ENCODE measurements at regions not wholly inside any gene's neighbourhood (a gene's known extent, or its start where the extent isn't known, plus 50 kb on each side); places are given as distances from the start of the nearest gene placed in this dataset.
"Not testable (repeated sequence)": the region's sequence is repeated elsewhere in the genome, so short reads cannot be mapped to it uniquely, and the experiment has no call there.

- H3K4me3 ChIP-seq (ENCODE audit: low read depth, low read length) = no peak overlapping the region
- DNase-seq (ENCODE audit: low read depth) = no peak
- in situ Hi-C loops (cut with HindIII; ENCODE audit: low sequenced_read_pairs) = no loop called here
- no peak for TF ChIP-seq CTCF (IDR thresholded peaks at IDR 0.05; ENCODE audit: low read depth, low read length, missing control alignments)
These were observed 105.6 kb upstream of the MB21D2 start for GRCh38 chr3:193023218-193023617.

- in situ Hi-C loops (cut with HindIII; ENCODE audit: low sequenced_read_pairs) = loop anchor here (25.0 kb wide), 1 partner anchor 216 kb away; no protein-coding TSS in a partner anchor
- DNase-seq (ENCODE audit: low read depth) = no peak
- no peak overlapping the region for H3K4me3 ChIP-seq (ENCODE audit: low read depth, low read length)
- TF ChIP-seq CTCF (IDR thresholded peaks at IDR 0.05; ENCODE audit: low read depth, low read length, missing control alignments) = no peak
These were observed 110.6 kb upstream of the MB21D2 start for GRCh38 chr3:193028258-193028657.

- no peak overlapping the region for H3K4me3 ChIP-seq (ENCODE audit: low read depth, low read length)
- DNase-seq (ENCODE audit: low read depth) = peak; percentile 3
- in situ Hi-C loops (cut with HindIII; ENCODE audit: low sequenced_read_pairs) = loop anchor here (25.0 kb wide), 1 partner anchor 217 kb away; no protein-coding TSS in a partner anchor
- TF ChIP-seq CTCF (IDR thresholded peaks at IDR 0.05; ENCODE audit: low read depth, low read length, missing control alignments) = no peak
These were observed 112.1 kb upstream of the MB21D2 start for GRCh38 chr3:193029800-193030199.

- in situ Hi-C loops (cut with HindIII; ENCODE audit: low sequenced_read_pairs) = loop anchor here (25.0 kb wide), 1 partner anchor 218 kb away; no protein-coding TSS in a partner anchor
- DNase-seq (ENCODE audit: low read depth) = peak; percentile 3
- TF ChIP-seq CTCF (IDR thresholded peaks at IDR 0.05; ENCODE audit: low read depth, low read length, missing control alignments) = no peak
- no peak overlapping the region for H3K4me3 ChIP-seq (ENCODE audit: low read depth, low read length)
These were observed 112.6 kb upstream of the MB21D2 start for GRCh38 chr3:193030276-193030675.

- no peak for TF ChIP-seq CTCF (IDR thresholded peaks at IDR 0.05; ENCODE audit: low read depth, low read length, missing control alignments)
- DNase-seq (ENCODE audit: low read depth) = no peak
- in situ Hi-C loops (cut with HindIII; ENCODE audit: low sequenced_read_pairs) = loop anchor here (25.0 kb wide), 1 partner anchor 220 kb away; no protein-coding TSS in a partner anchor
- H3K4me3 ChIP-seq (ENCODE audit: low read depth, low read length) = no peak overlapping the region
These were observed 114.3 kb upstream of the MB21D2 start for GRCh38 chr3:193031911-193032310.

GRCh38 chr3:193033226-193033780 is 115.6 kb upstream of the MB21D2 start:
- in situ Hi-C loops (cut with HindIII; ENCODE audit: low sequenced_read_pairs) = loop anchor here (25.0 kb wide), 1 partner anchor 221 kb away; no protein-coding TSS in a partner anchor
- no peak overlapping the region for H3K4me3 ChIP-seq (ENCODE audit: low read depth, low read length)
- no peak for DNase-seq (ENCODE audit: low read depth)
- no peak for TF ChIP-seq CTCF (IDR thresholded peaks at IDR 0.05; ENCODE audit: low read depth, low read length, missing control alignments)

GRCh38 chr3:193037828-193038227 is 120.2 kb upstream of the MB21D2 start:
- DNase-seq (ENCODE audit: low read depth); H3K4me3 ChIP-seq (ENCODE audit: low read depth, low read length): not testable (repeated sequence)
- in situ Hi-C loops (cut with HindIII; ENCODE audit: low sequenced_read_pairs) = loop anchor here (25.0 kb wide), 1 partner anchor 226 kb away; no protein-coding TSS in a partner anchor

Measured in astrocyte of the cerebellum (primary cell).